Right lobe of liver (tissue), 6 donors: ENCODE measurements at regions not wholly inside any gene's neighbourhood (a gene's known extent, or its start where the extent isn't known, plus 50 kb on each side); places are given as distances from the start of the nearest gene placed in this dataset.

Experiments
- ATAC-seq, 4 donors: fragments of 200-7000 bp; cut with Tn5 transposase; one replicate each; pipeline ENCODE4 v1.9.1; 2020; ENCODE audit warnings: mild to moderate bottlenecking in 4 of 4, moderate library complexity in 4 of 4
- DNase-seq, 3 donors: peaks; one replicate each; pipeline ENCODE4 v3.0.0-alpha.2; 2020
- H3K27ac ChIP-seq, 3 donors: fragments of 200-600 bp; one replicate each; pipeline ENCODE4 v1.8.0; 2022
- H3K27me3 ChIP-seq, 2 donors: fragments of 200-600 bp; one replicate each; pipeline ENCODE4 v1.8.0; 2022
- H3K36me3 ChIP-seq, 4 donors: fragments of 200-600 bp; sonication (generic) in 1 of 4; one replicate each; pipeline versions ENCODE4 v1.5.1 to v1.8.0; 2017 to 2022; ENCODE audit warnings: control low read depth in 1 of 4
- H3K4me1 ChIP-seq, 4 donors: fragments of 200-600 bp; sonication (generic) in 1 of 4; one replicate each; pipeline versions ENCODE4 v1.5.1 to v1.8.0; 2017 to 2022; ENCODE audit warnings: control low read depth in 1 of 4
- H3K4me3 ChIP-seq, 3 donors: fragments of 200-600 bp; one replicate each; pipeline ENCODE4 v1.8.0; 2022
- H3K9me3 ChIP-seq, 4 donors: fragments of 200-600 bp; sonication (generic) in 1 of 4; one replicate each; pipeline versions ENCODE4 v1.5.1 to v1.8.0; 2017 to 2022; ENCODE audit warnings: control low read depth in 1 of 4
- POLR2A ChIP-seq: fragments of 450-650 bp; IDR thresholded peaks from one replicate; pipeline ENCODE4 v1.6.1; 2017; ENCODE audit warnings: antibody characterized with exemption, mild to moderate bottlenecking
- WGBS: methylation state at CpG from one replicate; pipeline ENCODE4 v1.1.6; 2018; ENCODE audit warnings: low coverage, low lambda C conversion rate; ENCODE audit not compliant: insufficient coverage; ENCODE audit errors: missing lambda C conversion rate; 5-methylcytosine and 5-hydroxymethylcytosine counted together
- intact Hi-C, 2 donors: fragments of 100-400 bp; cut with DNase I; formaldehyde crosslinking; loops; one replicate each; pipeline versions ENCODE4 v1.11.2 to v1.14.1; 2022
- TF ChIP-seq, protein P1 (sequence below), 4 donors: fragments of 200-600 bp in 3 of 4; fragments of 450-650 bp in 1 of 4; IDR thresholded peaks; one replicate each; pipeline versions ENCODE4 v1.5.1 to v1.8.0; 2016 to 2022; ENCODE audit warnings: antibody characterized with exemption in 4 of 4, mild to moderate bottlenecking in 2 of 4
- donor health status: DM: no; HTN: yes; CAD: no.
- donor health status: DM: no; HTN: no; CAD: no.
- donor health status: DM: no; HTN: no; CAD: no.
- donor health status: DM: no; HTN: yes; CAD: no.
- donor health status: DM: no; HTN: yes; CAD: no.

DNA sequence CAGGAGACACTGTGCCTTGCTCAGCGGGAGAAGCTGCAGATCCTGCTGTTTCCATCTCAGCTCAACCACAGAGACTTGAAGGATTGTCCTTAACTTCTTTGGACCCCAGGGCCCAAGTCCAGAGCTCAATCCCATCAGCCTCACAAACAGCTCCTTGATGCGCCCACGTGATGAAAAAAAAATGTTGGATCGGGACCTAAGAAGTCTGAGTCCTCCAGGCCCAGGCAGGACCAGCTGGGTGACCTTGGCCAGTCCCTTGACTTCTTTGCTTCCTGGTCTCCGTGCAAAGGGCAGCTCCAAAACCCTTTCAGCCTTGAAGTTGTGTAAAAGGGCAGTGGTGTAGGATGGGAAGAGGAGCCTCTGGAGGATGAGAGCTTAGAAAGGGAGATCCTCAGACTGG, 175.5 kb downstream of the ZFP36L2 start:
- Histone ChIP-seq H3K36me3 (no peaks in the 10 kb centered on the region), H3K27me3 (no peaks in the 10 kb centered on the region), H3K4me1 (peaks cover 0 to 14% (median 4%) of the 10 kb centered on the region in 4 donors), H3K4me3 (no peak overlapping the region), H3K27ac (no peak overlapping the region), H3K9me3 (no peaks in the 10 kb centered on the region)
- DNase-seq, result peak in 1 of 3 donors; percentile 21
- intact Hi-C loops, result no loop called here
- WGBS, result 50% methylated on average over 4 of the region's 5 CpGs
- no peak for TF ChIP-seq POLR2A
- TF ChIP-seq, protein P1, sequence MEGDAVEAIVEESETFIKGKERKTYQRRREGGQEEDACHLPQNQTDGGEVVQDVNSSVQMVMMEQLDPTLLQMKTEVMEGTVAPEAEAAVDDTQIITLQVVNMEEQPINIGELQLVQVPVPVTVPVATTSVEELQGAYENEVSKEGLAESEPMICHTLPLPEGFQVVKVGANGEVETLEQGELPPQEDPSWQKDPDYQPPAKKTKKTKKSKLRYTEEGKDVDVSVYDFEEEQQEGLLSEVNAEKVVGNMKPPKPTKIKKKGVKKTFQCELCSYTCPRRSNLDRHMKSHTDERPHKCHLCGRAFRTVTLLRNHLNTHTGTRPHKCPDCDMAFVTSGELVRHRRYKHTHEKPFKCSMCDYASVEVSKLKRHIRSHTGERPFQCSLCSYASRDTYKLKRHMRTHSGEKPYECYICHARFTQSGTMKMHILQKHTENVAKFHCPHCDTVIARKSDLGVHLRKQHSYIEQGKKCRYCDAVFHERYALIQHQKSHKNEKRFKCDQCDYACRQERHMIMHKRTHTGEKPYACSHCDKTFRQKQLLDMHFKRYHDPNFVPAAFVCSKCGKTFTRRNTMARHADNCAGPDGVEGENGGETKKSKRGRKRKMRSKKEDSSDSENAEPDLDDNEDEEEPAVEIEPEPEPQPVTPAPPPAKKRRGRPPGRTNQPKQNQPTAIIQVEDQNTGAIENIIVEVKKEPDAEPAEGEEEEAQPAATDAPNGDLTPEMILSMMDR (IDR thresholded peaks at IDR 0.05), result no peak
- ATAC-seq, result no peak

- Histone ChIP-seq H3K36me3 (no peaks in the 10 kb centered on the region), H3K4me1 (peaks cover 0 to 14% (median 4%) of the 10 kb centered on the region in 4 donors), H3K4me3 (no peak overlapping the region), H3K9me3 (no peaks in the 10 kb centered on the region), H3K27ac (no peak overlapping the region), H3K27me3 (no peaks in the 10 kb centered on the region)
- no peak for ATAC-seq
- WGBS, result 79% methylated on average over 7 of the region's 18 CpGs
- TF ChIP-seq, protein P1 (IDR thresholded peaks at IDR 0.05), result no peak
- no peak for TF ChIP-seq POLR2A
- intact Hi-C loops, result no loop called here
- DNase-seq, result peak in 1 of 3 donors; percentile 36
These were observed 176.3 kb downstream of the ZFP36L2 start for GRCh38 chr2:43049836-43050801.

DNA sequence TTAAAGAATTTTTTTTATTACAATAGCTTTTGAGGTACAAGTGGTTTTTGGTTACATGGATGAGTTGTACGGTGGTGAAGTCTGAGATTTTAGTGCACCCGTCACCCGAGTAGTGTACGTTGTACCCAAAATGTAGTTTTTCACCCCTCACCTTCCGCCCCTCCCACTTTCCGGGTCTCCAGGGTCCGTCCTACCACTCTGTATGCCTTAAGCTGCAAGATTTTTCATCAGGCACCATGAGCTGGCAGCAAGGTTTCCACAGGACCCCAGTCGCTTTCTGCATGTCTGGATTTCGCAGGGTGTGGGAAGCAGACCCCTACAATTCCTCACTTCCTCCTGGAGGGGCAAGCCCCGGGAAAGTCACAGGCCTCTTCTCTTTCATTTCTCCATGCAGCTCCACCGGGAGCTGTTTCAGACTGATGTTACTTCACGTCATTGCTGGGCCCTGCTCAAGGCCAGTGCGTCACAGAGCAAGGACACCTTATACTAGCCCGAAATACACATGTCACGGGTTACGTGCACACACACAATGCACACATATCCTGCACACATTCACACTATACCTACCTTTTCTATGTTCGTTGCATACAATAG, 179.1 kb downstream of the ZFP36L2 start:
- TF ChIP-seq POLR2A, result no peak
- TF ChIP-seq, protein P1 (IDR thresholded peaks at IDR 0.05), result no peak
- Histone ChIP-seq H3K4me1 (peaks cover 0 to 9% (median 3%) of the 10 kb centered on the region in 4 donors), H3K27me3 (no peaks in the 10 kb centered on the region), H3K36me3 (no peaks in the 10 kb centered on the region), H3K4me3 (no peak overlapping the region), H3K27ac (no peak overlapping the region), H3K9me3 (no peaks in the 10 kb centered on the region)
- intact Hi-C loops, result no loop called here
- ATAC-seq (no peak), DNase-seq (no peak)
- 79% methylated on average over 12 of the region's 17 CpGs for WGBS

DNA sequence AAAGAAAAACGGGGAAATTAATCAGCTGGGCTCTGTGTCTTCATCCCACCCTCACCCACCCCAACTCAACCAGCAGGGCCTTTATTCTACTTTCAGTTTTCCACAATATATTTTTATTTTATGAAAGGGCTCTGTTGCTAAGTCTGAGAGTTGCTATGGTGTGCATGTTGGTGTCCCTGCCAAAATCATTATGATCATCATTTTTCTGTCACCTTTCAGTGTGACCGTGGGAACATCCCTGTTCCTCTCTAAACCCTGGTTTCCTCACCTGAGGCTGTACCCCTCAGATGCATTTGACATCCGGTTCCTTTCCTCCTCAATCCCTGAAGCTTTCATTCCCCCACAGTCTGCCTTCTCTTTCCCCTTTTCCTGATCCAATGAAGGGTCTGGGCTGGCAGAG, 180.5 kb downstream of the ZFP36L2 start:
- Histone ChIP-seq H3K36me3 (no peaks in the 10 kb centered on the region), H3K4me1 (peaks cover 0 to 4% (median 0%) of the 10 kb centered on the region in 4 donors), H3K9me3 (no peaks in the 10 kb centered on the region), H3K27me3 (no peaks in the 10 kb centered on the region), H3K4me3 (no peak overlapping the region), H3K27ac (no peak overlapping the region)
- ATAC-seq (no peak), DNase-seq (no peak)
- TF ChIP-seq POLR2A, result no peak
- TF ChIP-seq, protein P1 (IDR thresholded peaks at IDR 0.05), result no peak
- 63% methylated on average over 2 of the region's 3 CpGs for WGBS
- intact Hi-C loops, result no loop called here
